Urinary bladder (tissue), 3 donors: ENCODE measurements at regions not wholly inside any gene's neighbourhood (a gene's known extent, or its start where the extent isn't known, plus 50 kb on each side); places are given as distances from the start of the nearest gene placed in this dataset.

Source experiments
- DNase-seq: peaks from one replicate; pipeline ENCODE4 v3.0.0-alpha.2; 2015; ENCODE audit errors: extremely low spot score
- H3K27ac ChIP-seq: one replicate; pipeline ENCODE4 v1.5.1; 2013; ENCODE audit warnings: low read depth, mild to moderate bottlenecking, moderate library complexity
- H3K36me3 ChIP-seq: one replicate; pipeline ENCODE4 v1.6.1; 2013; ENCODE audit warnings: mild to moderate bottlenecking, moderate library complexity; ENCODE audit not compliant: insufficient read depth
- H3K4me1 ChIP-seq: one replicate; pipeline ENCODE4 v1.6.1; 2013; ENCODE audit warnings: mild to moderate bottlenecking, moderate library complexity; ENCODE audit not compliant: insufficient read depth
- H3K4me3 ChIP-seq: one replicate; pipeline ENCODE4 v1.5.1; 2013; ENCODE audit warnings: low read depth, low read length
- WGBS: extraction: QIAGEN DNeasy Blood & Tissue Kit; methylation state at CpG from one replicate; pipeline ENCODE4 v1.1.7; 2013; 5-methylcytosine and 5-hydroxymethylcytosine counted together
- donor health status: healthy with polysubstance abuse.
- donor health status: healthy.

DNA sequence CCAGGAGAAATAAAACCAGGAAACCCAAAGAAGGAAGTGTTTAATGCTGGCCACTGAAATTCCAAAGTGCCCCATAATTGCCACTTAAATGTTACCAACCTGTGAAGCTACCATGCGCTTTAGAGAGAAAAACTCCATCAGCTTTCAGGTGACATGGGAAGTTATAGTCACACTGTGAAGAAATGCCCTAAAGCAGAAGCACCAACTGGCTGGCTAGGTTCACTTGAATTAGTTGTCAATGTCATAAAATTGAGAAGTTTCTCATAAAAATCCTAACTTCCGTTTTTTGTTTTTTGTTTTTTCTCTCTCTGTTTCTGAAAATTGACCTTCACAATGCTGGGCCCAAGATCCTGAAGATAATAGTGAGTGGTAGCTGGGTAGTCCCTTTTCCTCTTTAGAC is 167.9 kb upstream of the CTNNB1 start:
- H3K27ac ChIP-seq, result no peak overlapping the region
- 77% methylated on average over 2 of the region's 2 CpGs for WGBS
- no peaks in the 10 kb centered on the region for H3K36me3 ChIP-seq
- no peaks in the 10 kb centered on the region for H3K4me1 ChIP-seq
- no peak for DNase-seq
- no peak overlapping the region for H3K4me3 ChIP-seq

DNA sequence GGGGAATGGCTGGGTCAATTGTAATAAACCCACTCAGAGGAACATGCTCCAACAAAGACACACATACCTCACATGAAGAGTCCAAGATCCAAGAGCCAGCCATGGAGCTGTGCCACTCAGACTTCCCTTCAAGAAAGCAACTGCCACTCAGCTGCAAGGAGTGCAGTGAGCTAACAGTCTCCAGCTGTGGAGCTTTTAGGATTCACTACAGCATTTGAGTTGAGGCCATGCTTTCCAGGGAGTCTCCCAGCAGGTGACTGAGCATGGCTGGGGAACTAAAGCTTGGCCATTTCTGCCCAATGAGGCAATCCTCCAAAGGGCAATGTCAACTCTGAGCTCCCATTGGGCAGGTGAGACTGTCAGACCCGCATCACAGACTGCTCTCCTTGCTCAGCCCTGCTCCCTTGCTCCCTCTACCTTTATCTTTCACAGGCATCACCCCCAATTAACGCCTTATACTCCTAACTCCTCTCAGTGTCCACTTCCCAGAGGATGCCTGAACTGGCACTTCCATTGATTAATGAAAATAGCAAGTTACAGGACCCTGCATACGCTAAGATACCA is 165.3 kb upstream of the CTNNB1 start:
- H3K36me3 ChIP-seq, result no peaks in the 10 kb centered on the region
- H3K4me3 ChIP-seq, result no peak overlapping the region
- 91% methylated on average over 3 of the region's 3 CpGs for WGBS
- no peaks in the 10 kb centered on the region for H3K4me1 ChIP-seq
- no peak for DNase-seq
- H3K27ac ChIP-seq, result no peak overlapping the region

- DNase-seq, result no peak
- H3K27ac ChIP-seq, result no peak overlapping the region
- no peaks in the 10 kb centered on the region for H3K4me1 ChIP-seq
- no peak overlapping the region for H3K4me3 ChIP-seq
- WGBS, result 45% methylated on average over 2 of the region's 2 CpGs
- no peaks in the 10 kb centered on the region for H3K36me3 ChIP-seq
Observed at GRCh38 chr3:41035456-41036022, 163.8 kb upstream of the CTNNB1 start.

GRCh38 chr3:41037651-41038334 is 161.5 kb upstream of the CTNNB1 start:
- Histone ChIP-seq H3K4me3 (no peak overlapping the region), H3K27ac (no peak overlapping the region), H3K36me3 (no peaks in the 10 kb centered on the region), H3K4me1 (no peaks in the 10 kb centered on the region)
- DNase-seq, result no peak
- WGBS, result 92% methylated on average over 4 of the region's 4 CpGs

DNA sequence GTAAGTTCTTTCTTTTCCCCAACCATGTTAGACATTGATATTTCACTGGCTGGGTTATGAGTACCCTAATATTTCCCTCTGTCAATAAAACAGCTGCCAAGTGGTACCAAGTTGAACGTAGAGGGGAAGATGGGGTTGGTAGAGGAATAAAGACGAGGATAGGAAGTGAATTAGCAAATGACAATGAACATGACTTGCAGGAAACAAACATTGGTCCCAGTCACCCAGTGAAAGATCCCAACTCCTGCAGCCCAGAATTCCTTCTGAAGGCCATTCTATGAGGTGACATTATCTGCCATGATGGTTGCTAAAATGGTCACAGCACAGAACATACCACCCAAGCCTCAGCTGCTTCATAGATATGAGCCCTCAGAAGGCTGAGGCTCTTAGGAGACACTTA is 159.0 kb upstream of the CTNNB1 start:
- 90% methylated on average over 2 of the region's 2 CpGs for WGBS
- no peak for DNase-seq
- H3K36me3 ChIP-seq, result no peaks in the 10 kb centered on the region
- no peak overlapping the region for H3K4me3 ChIP-seq
- H3K4me1 ChIP-seq, result no peaks in the 10 kb centered on the region
- no peak overlapping the region for H3K27ac ChIP-seq

GRCh38 chr3:41041462-41041861 is 157.8 kb upstream of the CTNNB1 start:
- no peaks in the 10 kb centered on the region for H3K4me1 ChIP-seq
- DNase-seq, result no peak

GRCh38 chr3:41041899-41042298 is 157.4 kb upstream of the CTNNB1 start:
- Histone ChIP-seq H3K4me3 (no peak overlapping the region), H3K4me1 (no peaks in the 10 kb centered on the region), H3K36me3 (no peaks in the 10 kb centered on the region), H3K27ac (no peak overlapping the region)
- no peak for DNase-seq
- WGBS, result 77% methylated on average over 1 of the region's 1 CpG

More at GRCh38 chr3:41041462-41041861, 157.8 kb upstream of the CTNNB1 start:
- WGBS, result 74% methylated on average over 4 of the region's 4 CpGs
- Histone ChIP-seq H3K4me3 (no peak overlapping the region), H3K36me3 (no peaks in the 10 kb centered on the region), H3K27ac (no peak overlapping the region)

- no peak overlapping the region for H3K4me3 ChIP-seq
- no peaks in the 10 kb centered on the region for H3K36me3 ChIP-seq
- H3K4me1 ChIP-seq, result no peaks in the 10 kb centered on the region
- H3K27ac ChIP-seq, result no peak overlapping the region
- 86% methylated on average over 5 of the region's 5 CpGs for WGBS
- no peak for DNase-seq
Observed at GRCh38 chr3:41044523-41044922, 154.8 kb upstream of the CTNNB1 start.

DNA sequence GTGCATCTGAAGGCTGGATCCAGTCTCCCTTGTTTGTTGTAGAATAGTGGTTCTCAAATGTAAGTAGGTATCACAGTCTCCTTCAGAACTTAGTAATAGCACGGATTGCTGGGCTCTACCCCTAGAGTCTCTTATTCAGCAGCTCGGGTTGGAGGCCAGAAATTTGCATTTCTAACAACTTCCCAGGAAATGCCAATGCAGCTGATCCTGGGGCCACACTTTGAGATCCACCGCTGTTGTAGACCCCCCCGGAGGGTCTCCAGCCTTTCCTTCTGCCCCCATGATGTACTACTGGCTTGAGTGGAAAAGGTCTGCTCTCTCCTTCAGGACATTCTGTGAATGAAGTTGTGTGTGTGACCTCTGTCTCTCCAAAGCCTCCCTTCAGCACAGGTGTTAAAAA is 153.8 kb upstream of the CTNNB1 start:
- Histone ChIP-seq H3K27ac (no peak overlapping the region), H3K4me1 (no peaks in the 10 kb centered on the region), H3K4me3 (no peak overlapping the region), H3K36me3 (no peaks in the 10 kb centered on the region)
- DNase-seq, result no peak
- WGBS, result 85% methylated on average over 4 of the region's 4 CpGs

GRCh38 chr3:41050144-41050543 is 149.2 kb upstream of the CTNNB1 start:
- no peaks in the 10 kb centered on the region for H3K4me1 ChIP-seq
- 92% methylated on average over 4 of the region's 4 CpGs for WGBS
- H3K36me3 ChIP-seq, result no peaks in the 10 kb centered on the region
- H3K27ac ChIP-seq, result no peak overlapping the region
- no peak overlapping the region for H3K4me3 ChIP-seq
- no peak for DNase-seq

GRCh38 chr3:41053220-41053619 is 146.1 kb upstream of the CTNNB1 start:
- Histone ChIP-seq H3K27ac (no peak overlapping the region), H3K4me3 (no peak overlapping the region), H3K36me3 (no peaks in the 10 kb centered on the region), H3K4me1 (no peaks in the 10 kb centered on the region)
- 90% methylated on average over 2 of the region's 2 CpGs for WGBS
- no peak for DNase-seq

DNA sequence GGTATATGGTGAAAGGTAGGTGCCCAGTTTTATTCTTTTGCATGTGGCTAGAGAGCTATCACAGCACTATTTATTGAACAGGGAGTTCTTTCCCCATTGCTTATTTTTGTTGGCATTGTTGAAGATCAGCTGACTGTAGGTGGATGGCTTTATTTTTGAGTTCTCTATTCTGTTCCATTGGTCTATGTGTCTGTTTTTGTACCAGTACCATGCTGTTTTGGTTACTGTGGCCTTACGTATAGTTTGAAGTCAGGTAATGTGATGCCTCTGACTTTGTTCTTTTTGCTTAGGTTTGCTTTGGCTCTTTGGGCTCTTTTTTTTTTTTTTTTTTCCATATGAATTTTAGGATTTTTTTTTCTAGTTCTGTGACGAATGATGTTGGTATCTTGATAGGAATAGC is 139.2 kb upstream of the CTNNB1 start:
- over 99% methylated on average over 2 of the region's 2 CpGs for WGBS
- H3K36me3 ChIP-seq, result no peaks in the 10 kb centered on the region
- H3K27ac ChIP-seq, result no peak overlapping the region
- no peak overlapping the region for H3K4me3 ChIP-seq
- H3K4me1 ChIP-seq, result no peaks in the 10 kb centered on the region
- DNase-seq, result no peak

- Histone ChIP-seq H3K4me1 (no peaks in the 10 kb centered on the region), H3K27ac (no peak overlapping the region), H3K36me3 (no peaks in the 10 kb centered on the region), H3K4me3 (no peak overlapping the region)
- 96% methylated on average over 1 of the region's 1 CpG for WGBS
- no peak for DNase-seq
Observed at GRCh38 chr3:41064070-41064469, 135.2 kb upstream of the CTNNB1 start.

DNA sequence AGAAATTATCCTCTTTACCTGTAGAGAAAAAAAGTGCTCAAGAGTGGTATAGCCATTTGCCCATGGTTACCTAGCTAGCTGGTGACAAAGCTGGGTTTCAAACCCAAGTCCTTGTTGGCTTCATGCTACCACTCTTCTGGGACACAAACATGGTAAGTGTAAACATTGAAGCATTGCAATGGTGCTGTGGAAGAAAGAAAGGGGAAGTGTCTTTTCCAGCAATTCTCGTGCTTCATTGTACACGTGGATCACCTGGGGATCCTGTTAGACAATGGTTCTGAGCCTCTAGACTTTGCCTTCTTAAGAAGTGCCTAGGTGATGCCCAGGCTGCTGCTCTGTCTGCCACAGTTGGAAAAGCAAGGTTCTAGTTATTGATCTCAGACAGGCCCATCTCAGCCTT is 134.8 kb upstream of the CTNNB1 start:
- Histone ChIP-seq H3K4me3 (no peak overlapping the region), H3K36me3 (no peaks in the 10 kb centered on the region), H3K4me1 (no peaks in the 10 kb centered on the region), H3K27ac (no peak overlapping the region)
- WGBS, result 90% methylated on average over 2 of the region's 2 CpGs
- DNase-seq, result no peak
